RWPE1 (cell line): ENCODE measurements at regions not wholly inside any gene's neighbourhood (a gene's known extent, or its start where the extent isn't known, plus 50 kb on each side); places are given as distances from the start of the nearest gene placed in this dataset.

Experiments
- CTCF ChIA-PET: fragments of 350-600 bp; sonication (Branson Sonifier 250); formaldehyde crosslinking; extraction: SDS; loops from one replicate; lab custom pipeline; 2021; lab: Yijun Ruan, JAX
- POLR2A ChIA-PET: fragments of 400-600 bp; formaldehyde crosslinking; extraction: SDS; loops from one replicate; lab custom pipeline; 2020; ENCODE audit warnings: antibody characterized with exemption; ENCODE audit not compliant: low non-redundant PET; lab: Yijun Ruan, JAX
- DNase-seq: peaks from one replicate; pipeline ENCODE4 v3.0.0; 2012; ENCODE audit warnings: low spot score
- H3K27ac ChIP-seq: fragments of 450-650 bp; 2 replicates; pipeline ENCODE4 v1.5.1; 2017
- TF ChIP-seq, protein P1 (sequence below): fragments of 450-650 bp; conservative IDR thresholded peaks from 2 replicates; pipeline ENCODE4 v1.5.1; 2017; ENCODE audit warnings: low read depth, mild to moderate bottlenecking

DNA sequence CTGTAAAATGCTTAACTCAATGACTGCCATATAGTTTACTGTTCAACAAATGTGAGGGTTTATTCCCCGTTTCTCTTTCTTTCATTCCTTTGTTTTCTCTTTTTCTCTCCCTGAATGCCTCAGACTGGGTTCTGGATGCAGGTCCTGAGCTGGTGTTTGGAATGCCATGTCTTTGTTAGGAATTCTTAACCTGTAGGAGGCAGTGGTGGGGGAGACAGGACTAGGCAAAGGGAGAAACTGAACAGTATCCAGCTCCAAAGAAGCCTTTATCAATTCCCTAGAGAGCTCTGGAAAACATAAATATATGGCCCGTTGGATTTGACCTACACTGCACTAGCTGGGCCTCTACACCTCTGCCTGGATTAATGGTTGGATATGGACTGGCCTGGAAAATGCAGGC lies 621.2 kb upstream of the SLC35B3 start:
- DNase-seq = no peak
- no peak overlapping the region for H3K27ac ChIP-seq
- POLR2A ChIA-PET = no interaction called here
- CTCF ChIA-PET = no interaction called here
- TF ChIP-seq, protein P1, sequence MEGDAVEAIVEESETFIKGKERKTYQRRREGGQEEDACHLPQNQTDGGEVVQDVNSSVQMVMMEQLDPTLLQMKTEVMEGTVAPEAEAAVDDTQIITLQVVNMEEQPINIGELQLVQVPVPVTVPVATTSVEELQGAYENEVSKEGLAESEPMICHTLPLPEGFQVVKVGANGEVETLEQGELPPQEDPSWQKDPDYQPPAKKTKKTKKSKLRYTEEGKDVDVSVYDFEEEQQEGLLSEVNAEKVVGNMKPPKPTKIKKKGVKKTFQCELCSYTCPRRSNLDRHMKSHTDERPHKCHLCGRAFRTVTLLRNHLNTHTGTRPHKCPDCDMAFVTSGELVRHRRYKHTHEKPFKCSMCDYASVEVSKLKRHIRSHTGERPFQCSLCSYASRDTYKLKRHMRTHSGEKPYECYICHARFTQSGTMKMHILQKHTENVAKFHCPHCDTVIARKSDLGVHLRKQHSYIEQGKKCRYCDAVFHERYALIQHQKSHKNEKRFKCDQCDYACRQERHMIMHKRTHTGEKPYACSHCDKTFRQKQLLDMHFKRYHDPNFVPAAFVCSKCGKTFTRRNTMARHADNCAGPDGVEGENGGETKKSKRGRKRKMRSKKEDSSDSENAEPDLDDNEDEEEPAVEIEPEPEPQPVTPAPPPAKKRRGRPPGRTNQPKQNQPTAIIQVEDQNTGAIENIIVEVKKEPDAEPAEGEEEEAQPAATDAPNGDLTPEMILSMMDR = no peak

DNA sequence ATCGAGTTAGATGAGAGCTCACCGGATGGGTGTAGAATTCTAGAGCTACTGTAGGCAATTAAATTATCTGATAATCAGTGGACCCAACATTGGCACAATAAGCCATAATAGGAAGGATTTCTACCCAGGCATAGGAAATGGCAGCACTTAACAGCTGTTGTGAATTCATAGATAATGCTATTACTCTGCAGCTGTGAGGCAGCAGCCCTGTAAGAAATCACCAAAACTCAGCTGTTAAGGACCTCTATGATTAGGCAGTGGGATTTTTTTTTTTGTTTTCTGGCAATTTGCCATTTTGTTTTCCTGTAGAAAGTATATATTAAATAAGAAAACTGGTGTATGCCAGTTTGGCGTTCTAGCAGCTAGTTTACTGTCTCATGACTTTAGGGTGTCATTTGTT lies 609.1 kb upstream of the SLC35B3 start:
- DNase-seq = no peak
- CTCF ChIA-PET = no interaction called here
- no peak overlapping the region for H3K27ac ChIP-seq
- TF ChIP-seq, protein P1 = no peak
- POLR2A ChIA-PET = no interaction called here

DNA sequence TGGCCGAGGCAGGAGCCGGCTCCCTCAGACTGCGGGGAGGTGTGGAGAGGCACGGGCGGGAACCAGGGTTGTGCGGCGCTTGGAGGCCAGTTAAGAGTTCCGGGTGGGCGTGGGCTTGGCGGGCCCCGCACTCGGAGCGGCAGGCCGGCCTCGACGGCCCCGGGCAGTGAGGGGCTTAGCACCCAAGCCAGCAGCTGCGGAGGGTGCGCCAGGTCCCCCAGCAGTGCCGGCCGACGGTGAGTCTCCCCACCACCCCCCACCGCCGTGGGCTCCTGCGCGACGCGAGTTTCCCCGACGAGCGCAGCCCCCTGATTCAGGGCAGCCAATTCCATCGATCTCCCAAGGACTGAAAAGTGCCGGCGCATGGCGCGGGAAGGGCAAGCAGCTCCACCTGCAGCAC lies 605.4 kb upstream of the SLC35B3 start:
- TF ChIP-seq, protein P1 = no peak
- no peak for DNase-seq
- H3K27ac ChIP-seq = no peak overlapping the region
- POLR2A ChIA-PET = no interaction called here
- CTCF ChIA-PET = interaction anchor here (0.6 to 0.9 kb wide), 4 partner anchors 21 to 770 kb away, joined by 3 to 4 read pairs (median 3); no protein-coding TSS in a partner anchor

DNA sequence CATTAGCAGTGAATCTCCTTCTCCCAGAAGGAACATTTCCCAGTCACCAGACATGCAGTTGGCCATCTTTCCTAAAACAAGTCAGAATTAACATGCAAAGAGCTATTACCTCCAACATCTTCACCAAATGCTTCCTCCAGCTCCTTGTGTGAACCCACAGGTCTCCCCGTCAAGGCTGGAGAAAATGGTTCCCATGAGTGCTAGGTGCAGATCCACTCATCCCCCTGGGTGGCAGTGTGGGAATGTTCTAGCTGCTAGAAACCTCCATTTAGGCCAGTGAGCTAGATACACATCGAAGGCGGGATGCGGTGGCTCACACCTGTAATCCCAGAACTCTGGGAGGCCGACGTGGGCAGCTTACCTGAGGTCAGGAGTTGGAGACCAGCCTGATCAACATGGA lies 603.9 kb upstream of the SLC35B3 start:
- ChIA-PET POLR2A (no interaction called here), CTCF (interaction anchor here (0.6 kb wide), 1 partner anchor 34 kb away, joined by 4 read pairs; no protein-coding TSS in a partner anchor)
- DNase-seq = no peak
- TF ChIP-seq, protein P1 = 0 out of 2 replicates have a peak, but pooled peaks have one; percentile 13
- H3K27ac ChIP-seq = no peak overlapping the region

DNA sequence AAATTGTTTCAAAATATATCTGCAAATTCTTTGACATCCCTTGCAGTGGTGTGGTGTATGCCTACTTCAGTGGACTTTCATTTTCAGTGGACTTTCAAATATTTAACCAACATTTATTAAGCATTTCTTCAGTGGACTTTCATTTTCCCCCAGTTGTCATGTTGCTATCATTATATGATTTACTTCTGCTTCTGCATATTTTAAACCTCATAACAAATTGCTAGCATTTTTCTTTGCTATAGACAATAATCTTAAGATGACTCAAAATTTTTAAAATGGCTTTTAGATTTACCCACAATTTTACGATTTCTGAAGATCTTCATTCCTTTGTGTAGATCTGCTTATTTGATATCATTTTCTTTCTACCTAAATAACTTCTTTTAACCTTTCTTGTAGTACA lies 592.7 kb upstream of the SLC35B3 start:
- no peak for DNase-seq
- TF ChIP-seq, protein P1 = no peak
- ChIA-PET POLR2A (no interaction called here), CTCF (no interaction called here)
- no peak overlapping the region for H3K27ac ChIP-seq

DNA sequence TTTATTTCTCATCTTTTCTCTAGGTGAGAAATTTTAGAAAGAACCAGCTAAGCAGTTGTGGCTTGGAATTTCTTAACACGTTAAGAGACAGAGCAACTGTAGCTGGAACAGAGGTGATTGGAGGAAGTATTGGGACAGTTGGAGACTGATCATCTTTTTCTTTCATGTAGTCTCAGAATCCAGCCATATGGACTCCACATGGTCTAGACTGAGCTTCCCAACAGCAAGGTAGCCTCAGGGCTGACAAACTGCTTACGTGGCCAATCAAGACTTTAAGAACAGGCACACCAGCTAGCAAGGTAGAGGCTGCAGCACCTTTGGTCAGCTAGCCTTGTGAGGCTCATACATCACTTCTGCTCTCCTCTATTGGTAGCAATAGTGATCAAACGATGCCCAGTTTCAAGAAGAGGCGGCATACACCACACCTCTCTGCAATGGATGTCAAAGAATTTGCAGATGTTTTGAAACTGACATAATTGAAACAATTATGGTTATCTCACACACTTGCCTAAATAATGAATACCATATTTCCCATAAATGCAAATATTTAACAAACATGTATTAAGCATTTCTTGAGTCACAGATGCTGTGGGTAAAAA lies 590.5 kb upstream of the SLC35B3 start:
- H3K27ac ChIP-seq = no peak overlapping the region
- TF ChIP-seq, protein P1 = no peak
- no peak for DNase-seq
- CTCF ChIA-PET = no interaction called here
- POLR2A ChIA-PET = no interaction called here
